Neural cell (in vitro differentiated cells): ENCODE measurements at regions not wholly inside any gene's neighbourhood (a gene's known extent, or its start where the extent isn't known, plus 50 kb on each side); places are given as distances from the start of the nearest gene placed in this dataset.

ENCODE experiments used
- H2AFZ ChIP-seq: fragments of 200-600, 300-800 bp; sonication (generic), shearing (Covaris generic); 2 replicates; pipeline ENCODE4 v1.6.0; 2014; ENCODE audit warnings: low read depth, mild to moderate bottlenecking, antibody characterized with exemption, low read length, moderate library complexity
- H3F3A ChIP-seq: fragments of 200-600 bp; shearing (Covaris generic); 2 replicates; pipeline ENCODE4 v1.6.1; 2016; ENCODE audit warnings: mild to moderate bottlenecking, moderate library complexity, mixed read lengths, antibody characterized with exemption, low read length; ENCODE audit not compliant: insufficient read depth, poor library complexity, severe bottlenecking
- H3K27ac ChIP-seq: fragments of 200-600, 300-800 bp; sonication (generic), shearing (Covaris generic); 2 replicates; pipeline ENCODE4 v1.5.1; 2014; ENCODE audit warnings: mild to moderate bottlenecking, low read length, moderate library complexity
- H3K27me3 ChIP-seq: fragments of 300-800, 200-600 bp; sonication (generic), shearing (Covaris generic); 2 replicates; pipeline ENCODE4 v1.6.0; 2014; ENCODE audit warnings: mild to moderate bottlenecking, low read depth, low read length, moderate library complexity; ENCODE audit not compliant: insufficient read depth
- H3K36me3 ChIP-seq: fragments of 300-800, 200-600 bp; sonication (generic), shearing (Covaris generic); 2 replicates; pipeline ENCODE4 v1.5.1; 2014; ENCODE audit warnings: mild to moderate bottlenecking, antibody characterized with exemption, low read length, moderate library complexity; ENCODE audit not compliant: insufficient read depth
- H3K4me2 ChIP-seq: fragments of 300-800, 200-600 bp; sonication (generic), shearing (Covaris generic); 2 replicates; pipeline ENCODE4 v1.6.0; 2014; ENCODE audit warnings: mild to moderate bottlenecking, low read length
- H3K4me3 ChIP-seq: fragments of 300-800, 200-600 bp; sonication (generic), shearing (Covaris generic); 2 replicates; pipeline ENCODE4 v1.5.1; 2014; ENCODE audit warnings: mild to moderate bottlenecking, low read length, moderate library complexity
- H3K79me2 ChIP-seq: fragments of 200-600 bp; shearing (Covaris generic); replicated peaks from 2 replicates; pipeline ENCODE4 v1.6.0; 2014; ENCODE audit warnings: mild to moderate bottlenecking, low read length, moderate library complexity; ENCODE audit not compliant: insufficient read depth
- H3K9ac ChIP-seq: fragments of 300-800, 200-600 bp; sonication (generic), shearing (Covaris generic); 2 replicates; pipeline ENCODE4 v1.6.1; 2016; ENCODE audit warnings: mild to moderate bottlenecking, low read length, mixed read lengths
- H3K9me2 ChIP-seq: fragments of 200-600 bp; shearing (Covaris generic); 2 replicates; pipeline ENCODE4 v1.6.1; 2016; ENCODE audit warnings: mild to moderate bottlenecking, low read length, mixed read lengths; ENCODE audit not compliant: insufficient read depth
- H3K9me3 ChIP-seq: fragments of 200-600, 300-800 bp; sonication (generic), shearing (Covaris generic); 2 replicates; pipeline ENCODE4 v1.6.1; 2016; ENCODE audit warnings: mild to moderate bottlenecking, mixed run types, low read length, moderate library complexity, mixed read lengths
- H4K20me1 ChIP-seq: fragments of 200-600 bp; shearing (Covaris generic); 2 replicates; pipeline ENCODE4 v1.6.1; 2016; ENCODE audit warnings: mild to moderate bottlenecking, mixed run types; ENCODE audit not compliant: insufficient read depth
- EP300 ChIP-seq: fragments of 450-650 bp; conservative IDR thresholded peaks from 2 replicates; pipeline ENCODE4 v1.6.1; 2014; ENCODE audit warnings: antibody characterized with exemption, mild to moderate bottlenecking, moderate library complexity; ENCODE audit not compliant: poor library complexity, severe bottlenecking
- EZH2 ChIP-seq: fragments of 200-600, 300-800 bp; shearing (Covaris generic), sonication (generic); IDR thresholded peaks from 2 replicates; pipeline ENCODE4 v1.6.1; 2014; ENCODE audit warnings: antibody characterized with exemption, low read length, borderline replicate concordance, mild to moderate bottlenecking; ENCODE audit not compliant: insufficient read depth, poor library complexity, severe bottlenecking
- MXI1 ChIP-seq: fragments of 450-650 bp; conservative IDR thresholded peaks from 2 replicates; pipeline ENCODE4 v1.6.1; 2014; ENCODE audit warnings: antibody characterized with exemption, mild to moderate bottlenecking; ENCODE audit not compliant: poor library complexity, severe bottlenecking
- POLR2AphosphoS5 ChIP-seq: IDR thresholded peaks from 2 replicates; pipeline ENCODE4 v1.6.1; 2012
- RAD21 ChIP-seq: fragments of 450-650 bp; conservative IDR thresholded peaks from 2 replicates; pipeline ENCODE4 v1.6.1; 2014; ENCODE audit warnings: antibody characterized with exemption, mild to moderate bottlenecking, moderate library complexity
- SMC3 ChIP-seq: fragments of 450-650 bp; conservative IDR thresholded peaks from 2 replicates; pipeline ENCODE4 v1.6.1; 2014; ENCODE audit warnings: antibody characterized with exemption, mild to moderate bottlenecking, moderate library complexity; ENCODE audit not compliant: poor library complexity
- TAF1 ChIP-seq: IDR thresholded peaks from 2 replicates; pipeline ENCODE4 v1.6.1; 2012; ENCODE audit warnings: low read depth
- TF ChIP-seq, protein P1 (sequence below): fragments of 450-650 bp; IDR thresholded peaks from 2 replicates; pipeline ENCODE4 v1.5.1; 2014; ENCODE audit warnings: antibody characterized with exemption, mild to moderate bottlenecking, moderate library complexity; ENCODE audit not compliant: poor library complexity, severe bottlenecking
- TF ChIP-seq, protein P2 (sequence below): IDR thresholded peaks from 2 replicates; pipeline ENCODE4 v1.6.1; 2012; ENCODE audit warnings: borderline replicate concordance

DNA sequence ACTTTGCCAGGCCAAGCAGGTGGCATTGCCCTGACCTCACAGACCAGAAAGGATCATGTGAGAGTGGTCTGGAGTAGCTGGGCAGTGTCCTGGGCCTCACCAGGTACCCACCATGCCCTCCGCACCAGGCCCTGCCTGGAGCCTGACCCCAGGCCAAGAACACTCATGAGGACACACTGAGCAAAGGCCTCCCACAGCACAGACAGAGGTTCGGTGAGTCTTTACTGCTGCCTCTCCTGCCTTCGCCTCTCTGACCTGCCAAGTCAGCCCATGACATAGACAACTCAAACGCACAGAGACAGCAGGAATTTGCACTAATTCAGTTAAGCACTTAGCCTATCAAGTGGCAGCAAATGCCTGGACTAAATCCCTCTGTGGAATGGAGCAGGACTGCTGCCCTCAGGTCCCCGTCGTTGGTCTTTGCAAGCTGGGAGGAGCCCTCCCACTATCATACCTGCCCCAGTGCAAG is 62.5 kb downstream of the RHOB start:
- Histone ChIP-seq H3K9me3 (no peaks in the 10 kb centered on the region), H3F3A (no peaks in the 10 kb centered on the region), H3K27me3 (no peaks in the 10 kb centered on the region), H3K4me3 (no peak overlapping the region), H3K27ac (no peak overlapping the region), H3K4me2 (no peak overlapping the region), H3K79me2 (no peaks in the 10 kb centered on the region), H4K20me1 (no peaks in the 10 kb centered on the region), H3K9me2 (no peaks in the 10 kb centered on the region), H3K36me3 (no peaks in the 10 kb centered on the region), H2AFZ (no peak overlapping the region), H3K9ac (no peak overlapping the region)
- TF ChIP-seq RAD21 = no peak
- TF ChIP-seq, protein P1, sequence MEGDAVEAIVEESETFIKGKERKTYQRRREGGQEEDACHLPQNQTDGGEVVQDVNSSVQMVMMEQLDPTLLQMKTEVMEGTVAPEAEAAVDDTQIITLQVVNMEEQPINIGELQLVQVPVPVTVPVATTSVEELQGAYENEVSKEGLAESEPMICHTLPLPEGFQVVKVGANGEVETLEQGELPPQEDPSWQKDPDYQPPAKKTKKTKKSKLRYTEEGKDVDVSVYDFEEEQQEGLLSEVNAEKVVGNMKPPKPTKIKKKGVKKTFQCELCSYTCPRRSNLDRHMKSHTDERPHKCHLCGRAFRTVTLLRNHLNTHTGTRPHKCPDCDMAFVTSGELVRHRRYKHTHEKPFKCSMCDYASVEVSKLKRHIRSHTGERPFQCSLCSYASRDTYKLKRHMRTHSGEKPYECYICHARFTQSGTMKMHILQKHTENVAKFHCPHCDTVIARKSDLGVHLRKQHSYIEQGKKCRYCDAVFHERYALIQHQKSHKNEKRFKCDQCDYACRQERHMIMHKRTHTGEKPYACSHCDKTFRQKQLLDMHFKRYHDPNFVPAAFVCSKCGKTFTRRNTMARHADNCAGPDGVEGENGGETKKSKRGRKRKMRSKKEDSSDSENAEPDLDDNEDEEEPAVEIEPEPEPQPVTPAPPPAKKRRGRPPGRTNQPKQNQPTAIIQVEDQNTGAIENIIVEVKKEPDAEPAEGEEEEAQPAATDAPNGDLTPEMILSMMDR = no peak
- TF ChIP-seq EZH2 = no peak
- TF ChIP-seq EP300 = no peak
- no peak for TF ChIP-seq MXI1
- TF ChIP-seq, protein P2, sequence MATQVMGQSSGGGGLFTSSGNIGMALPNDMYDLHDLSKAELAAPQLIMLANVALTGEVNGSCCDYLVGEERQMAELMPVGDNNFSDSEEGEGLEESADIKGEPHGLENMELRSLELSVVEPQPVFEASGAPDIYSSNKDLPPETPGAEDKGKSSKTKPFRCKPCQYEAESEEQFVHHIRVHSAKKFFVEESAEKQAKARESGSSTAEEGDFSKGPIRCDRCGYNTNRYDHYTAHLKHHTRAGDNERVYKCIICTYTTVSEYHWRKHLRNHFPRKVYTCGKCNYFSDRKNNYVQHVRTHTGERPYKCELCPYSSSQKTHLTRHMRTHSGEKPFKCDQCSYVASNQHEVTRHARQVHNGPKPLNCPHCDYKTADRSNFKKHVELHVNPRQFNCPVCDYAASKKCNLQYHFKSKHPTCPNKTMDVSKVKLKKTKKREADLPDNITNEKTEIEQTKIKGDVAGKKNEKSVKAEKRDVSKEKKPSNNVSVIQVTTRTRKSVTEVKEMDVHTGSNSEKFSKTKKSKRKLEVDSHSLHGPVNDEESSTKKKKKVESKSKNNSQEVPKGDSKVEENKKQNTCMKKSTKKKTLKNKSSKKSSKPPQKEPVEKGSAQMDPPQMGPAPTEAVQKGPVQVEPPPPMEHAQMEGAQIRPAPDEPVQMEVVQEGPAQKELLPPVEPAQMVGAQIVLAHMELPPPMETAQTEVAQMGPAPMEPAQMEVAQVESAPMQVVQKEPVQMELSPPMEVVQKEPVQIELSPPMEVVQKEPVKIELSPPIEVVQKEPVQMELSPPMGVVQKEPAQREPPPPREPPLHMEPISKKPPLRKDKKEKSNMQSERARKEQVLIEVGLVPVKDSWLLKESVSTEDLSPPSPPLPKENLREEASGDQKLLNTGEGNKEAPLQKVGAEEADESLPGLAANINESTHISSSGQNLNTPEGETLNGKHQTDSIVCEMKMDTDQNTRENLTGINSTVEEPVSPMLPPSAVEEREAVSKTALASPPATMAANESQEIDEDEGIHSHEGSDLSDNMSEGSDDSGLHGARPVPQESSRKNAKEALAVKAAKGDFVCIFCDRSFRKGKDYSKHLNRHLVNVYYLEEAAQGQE = no peak
- no peak for TF ChIP-seq SMC3
- no peak for TF ChIP-seq POLR2AphosphoS5
- no peak for TF ChIP-seq TAF1

GRCh38 chr2:20509770-20510490 is 63.1 kb downstream of the RHOB start:
- Histone ChIP-seq H3K79me2 (no peaks in the 10 kb centered on the region), H3K4me3 (no peak overlapping the region), H3K9me2 (no peaks in the 10 kb centered on the region), H2AFZ (no peak overlapping the region), H3K27me3 (no peaks in the 10 kb centered on the region), H3K27ac (no peak overlapping the region), H3F3A (no peaks in the 10 kb centered on the region), H3K9me3 (no peaks in the 10 kb centered on the region), H3K9ac (no peak overlapping the region), H3K4me2 (no peak overlapping the region), H3K36me3 (no peaks in the 10 kb centered on the region), H4K20me1 (no peaks in the 10 kb centered on the region)
- TF ChIP-seq, protein P1 = no peak
- TF ChIP-seq RAD21 = no peak
- no peak for TF ChIP-seq POLR2AphosphoS5
- no peak for TF ChIP-seq TAF1
- TF ChIP-seq, protein P2 = no peak
- TF ChIP-seq MXI1 = no peak
- TF ChIP-seq SMC3 = no peak
- TF ChIP-seq EP300 = no peak
- no peak for TF ChIP-seq EZH2
